Epithelial cell of esophagus (primary cell): ENCODE measurements at regions not wholly inside any gene's neighbourhood (a gene's known extent, or its start where the extent isn't known, plus 50 kb on each side); places are given as distances from the start of the nearest gene placed in this dataset.

Experiments
- DNase-seq: peaks from one replicate; pipeline ENCODE4 v3.0.0; 2010; ENCODE audit warnings: low read depth
- H3K4me3 ChIP-seq: 2 replicates; pipeline ENCODE4 v1.5.1; 2011; ENCODE audit warnings: mild to moderate bottlenecking, low read length, control low read depth
- CTCF ChIP-seq: IDR thresholded peaks from 2 replicates; pipeline ENCODE4 v1.5.1; 2011; ENCODE audit warnings: low read depth, mild to moderate bottlenecking, low read length, control low read depth, inconsistent platforms; ENCODE audit not compliant: insufficient read depth; ENCODE audit errors: missing control alignments

DNA sequence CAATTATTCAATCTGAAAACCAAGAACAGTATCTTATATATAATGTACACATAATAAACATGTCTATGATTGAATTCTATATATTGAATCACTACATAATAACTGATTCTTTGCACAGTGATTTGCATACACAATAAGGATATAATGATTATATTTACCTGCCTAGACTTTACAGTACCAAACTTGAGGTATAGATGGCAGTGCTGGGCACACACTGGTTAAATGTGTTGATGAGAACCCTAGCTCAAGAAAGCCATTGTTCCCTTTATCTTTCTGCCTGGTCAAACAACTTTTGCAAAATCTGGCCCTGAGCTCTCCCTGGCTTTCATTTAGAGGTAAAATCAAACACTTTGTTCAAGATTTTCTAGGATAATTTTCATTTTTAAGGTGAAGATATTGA is 697.7 kb downstream of the TUSC7 start:
- DNase-seq = peak; percentile 46
- H3K4me3 ChIP-seq = no peak overlapping the region
- TF ChIP-seq CTCF = peak; percentile 63

GRCh38 chr3:117408811-117409210 is 699.2 kb downstream of the TUSC7 start:
- H3K4me3 ChIP-seq = no peak overlapping the region
- TF ChIP-seq CTCF = no peak
- DNase-seq = no peak

- no peak for DNase-seq
- no peak overlapping the region for H3K4me3 ChIP-seq
- TF ChIP-seq CTCF = no peak
These were observed 699.7 kb downstream of the TUSC7 start for GRCh38 chr3:117409256-117409655.

DNA sequence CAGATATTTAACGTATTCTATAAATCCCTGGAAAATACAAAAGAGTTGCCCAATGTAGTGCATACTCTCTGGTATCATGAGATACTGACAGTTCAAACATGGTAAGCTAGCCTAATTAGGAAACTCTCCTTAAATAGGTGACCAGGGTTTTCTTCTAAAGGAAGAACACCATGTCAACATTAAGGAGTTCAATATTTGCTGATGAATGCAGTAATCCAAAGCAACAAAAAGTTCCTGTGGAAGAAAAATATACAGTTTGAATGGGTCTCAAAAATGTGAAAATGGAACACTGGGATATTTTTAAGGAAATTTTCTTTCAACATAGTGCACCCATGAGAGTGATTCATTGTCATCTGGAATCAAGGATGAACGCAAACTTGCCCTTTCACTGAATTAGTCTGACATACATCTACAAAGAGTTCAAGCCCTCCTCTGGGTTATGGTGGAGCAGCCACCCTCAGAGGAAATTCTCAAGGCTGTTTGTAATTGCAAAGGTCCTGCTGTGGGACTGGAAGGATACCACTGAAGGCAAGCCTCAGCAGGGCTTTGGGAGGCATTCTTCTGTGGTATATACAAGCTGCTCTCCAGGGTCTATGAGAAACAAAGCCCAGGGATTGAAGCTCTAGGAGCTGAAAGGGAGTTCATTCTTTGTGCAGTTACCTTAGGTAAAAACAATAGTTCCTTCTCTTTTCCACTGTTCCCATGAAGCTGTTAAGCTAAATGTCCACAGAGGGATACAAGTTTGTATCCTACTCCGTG is 700.3 kb downstream of the TUSC7 start:
- DNase-seq = no peak
- H3K4me3 ChIP-seq = no peak overlapping the region
- TF ChIP-seq CTCF = no peak

DNA sequence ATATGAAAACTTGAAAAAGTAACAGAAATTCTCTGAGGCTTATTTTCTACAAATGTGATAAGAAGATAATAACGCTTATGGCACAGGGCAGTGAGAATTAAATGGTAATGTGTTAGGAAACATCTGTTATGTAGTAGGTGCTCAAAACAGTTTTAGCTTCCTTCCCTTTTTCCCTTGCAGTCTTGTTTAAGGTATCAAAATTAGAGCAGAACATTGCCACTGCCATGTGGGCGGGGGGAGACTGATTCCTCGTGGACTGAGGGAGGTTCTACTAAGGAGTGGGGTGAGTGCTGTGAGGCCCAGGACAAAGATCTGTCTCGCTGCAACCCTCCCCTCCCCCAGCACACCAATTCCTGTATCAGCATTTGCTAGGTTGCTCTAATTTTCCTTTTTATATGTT is 702.4 kb downstream of the TUSC7 start:
- TF ChIP-seq CTCF = no peak

DNA sequence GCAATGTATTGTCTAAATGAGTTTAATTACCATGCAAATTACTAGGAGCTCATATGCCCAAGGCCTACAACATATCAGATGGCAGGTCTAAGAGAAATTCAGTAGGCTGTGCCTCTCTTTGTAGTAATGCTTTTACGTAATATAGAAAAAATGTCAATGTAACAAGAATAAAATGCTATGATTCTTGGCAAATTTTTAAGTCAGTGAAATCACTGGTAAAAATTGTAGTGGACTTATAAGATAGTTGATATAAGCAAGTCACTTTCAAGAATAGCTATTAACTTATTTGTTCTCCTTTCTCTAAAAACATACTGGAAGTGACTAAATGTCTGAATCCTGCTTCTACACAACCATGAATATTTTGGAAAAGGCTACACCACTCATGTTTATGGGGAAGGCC is 707.8 kb downstream of the TUSC7 start:
- DNase-seq = no peak
- no peak overlapping the region for H3K4me3 ChIP-seq
- no peak for TF ChIP-seq CTCF

More for the DNA sequence above, 702.4 kb downstream of the TUSC7 start:
- no peak for DNase-seq
- no peak overlapping the region for H3K4me3 ChIP-seq

- DNase-seq = no peak
- H3K4me3 ChIP-seq = no peak overlapping the region
- TF ChIP-seq CTCF = no peak
These were observed 717.5 kb downstream of the TUSC7 start for GRCh38 chr3:117427081-117427480.
